HEK293T (cell line): ENCODE measurements at regions not wholly inside any gene's neighbourhood (a gene's known extent, or its start where the extent isn't known, plus 50 kb on each side); places are given as distances from the start of the nearest gene placed in this dataset.

ENCODE experiments used
- CTCF ChIA-PET: fragments of 350-600 bp; formaldehyde crosslinking; extraction: SDS; loops from one replicate; lab custom pipeline; 2021; ENCODE audit warnings: antibody characterized with exemption, inconsistent platforms; lab: Yijun Ruan, JAX
- POLR2A ChIA-PET: fragments of 350-600 bp; formaldehyde crosslinking; extraction: SDS; loops from one replicate; lab custom pipeline; 2020; ENCODE audit warnings: antibody characterized with exemption, inconsistent platforms; lab: Yijun Ruan, JAX
- DNase-seq: peaks from one replicate; pipeline ENCODE4 v3.0.0; 2012; ENCODE audit warnings: mixed read lengths; ENCODE audit errors: extremely low spot score
- ARNT ChIP-seq: fragments of 450-650 bp; IDR thresholded peaks from 2 replicates; pipeline ENCODE4 v1.6.1; 2017; ENCODE audit warnings: mild to moderate bottlenecking
- BHLHE40 ChIP-seq: fragments of 450-650 bp; IDR thresholded peaks from 2 replicates; pipeline ENCODE4 v1.6.1; 2016; ENCODE audit warnings: mild to moderate bottlenecking, moderate library complexity, borderline replicate concordance
- CTBP1 ChIP-seq: fragments of 450-650 bp; IDR thresholded peaks from 2 replicates; pipeline ENCODE4 v1.6.1; 2016; ENCODE audit warnings: borderline replicate concordance
- ELF4 ChIP-seq: fragments of 450-650 bp; IDR thresholded peaks from 2 replicates; pipeline ENCODE4 v1.6.1; 2017; ENCODE audit warnings: antibody characterized with exemption
- FOXA1 ChIP-seq: fragments of 450-650 bp; IDR thresholded peaks from 2 replicates; pipeline ENCODE4 v1.6.1; 2016; ENCODE audit warnings: mild to moderate bottlenecking
- FOXK2 ChIP-seq: fragments of 450-650 bp; IDR thresholded peaks from 2 replicates; pipeline ENCODE4 v1.6.1; 2016; ENCODE audit warnings: mild to moderate bottlenecking
- FOXM1 ChIP-seq: fragments of 450-650 bp; IDR thresholded peaks from 2 replicates; pipeline ENCODE4 v1.6.1; 2017; ENCODE audit warnings: mild to moderate bottlenecking, borderline replicate concordance
- HDGF ChIP-seq: fragments of 450-650 bp; IDR thresholded peaks from 2 replicates; pipeline ENCODE4 v1.6.1; 2017; ENCODE audit warnings: antibody characterized with exemption, borderline replicate concordance
- L3MBTL2 ChIP-seq: fragments of 450-650 bp; conservative IDR thresholded peaks from 2 replicates; pipeline ENCODE4 v1.6.1; 2016; ENCODE audit warnings: mild to moderate bottlenecking
- LEF1 ChIP-seq: fragments of 450-650 bp; IDR thresholded peaks from 2 replicates; pipeline ENCODE4 v1.6.1; 2017; ENCODE audit warnings: mild to moderate bottlenecking, borderline replicate concordance
- NFRKB ChIP-seq: fragments of 450-650 bp; IDR thresholded peaks from 2 replicates; pipeline ENCODE4 v1.6.1; 2016; ENCODE audit warnings: mild to moderate bottlenecking, moderate library complexity
- PKNOX1 ChIP-seq: fragments of 450-650 bp; IDR thresholded peaks from 2 replicates; pipeline ENCODE4 v1.6.1; 2016
- SP1 ChIP-seq: fragments of 450-650 bp; IDR thresholded peaks from 2 replicates; pipeline ENCODE4 v1.6.1; 2017
- SUZ12 ChIP-seq: fragments of 450-650 bp; IDR thresholded peaks from 2 replicates; pipeline ENCODE4 v1.6.1; 2016; ENCODE audit warnings: mild to moderate bottlenecking
- TARDBP ChIP-seq: fragments of 450-650 bp; IDR thresholded peaks from 2 replicates; pipeline ENCODE4 v1.6.1; 2016
- ZNF384 ChIP-seq: fragments of 450-650 bp; IDR thresholded peaks from 2 replicates; pipeline ENCODE4 v1.6.1; 2016

- TF ChIP-seq ZNF384 (no peak), LEF1 (no peak), ARNT (no peak), L3MBTL2 (no peak), ELF4 (no peak), HDGF (no peak), SUZ12 (no peak), FOXK2 (no peak), BHLHE40 (no peak), CTBP1 (no peak), PKNOX1 (no peak), SP1 (no peak), TARDBP (no peak), NFRKB (no peak), FOXA1 (no peak), FOXM1 (no peak)
- POLR2A ChIA-PET, result no interaction called here
- DNase-seq, result no peak
- CTCF ChIA-PET, result no interaction called here
These were observed 327.5 kb downstream of the CAAP1 start for GRCh38 chr9:26565118-26565517.

- POLR2A ChIA-PET, result no interaction called here
- DNase-seq, result no peak
- TF ChIP-seq CTBP1 (no peak), BHLHE40 (no peak), LEF1 (no peak), FOXM1 (no peak), FOXA1 (no peak), PKNOX1 (no peak), SUZ12 (no peak), TARDBP (no peak), L3MBTL2 (no peak), NFRKB (no peak), HDGF (no peak), FOXK2 (no peak), ZNF384 (no peak), SP1 (no peak), ARNT (no peak), ELF4 (no peak)
- CTCF ChIA-PET, result no interaction called here
These were observed 330.3 kb downstream of the CAAP1 start for GRCh38 chr9:26562338-26562737.

GRCh38 chr9:26561928-26562327, 330.7 kb downstream of the CAAP1 start:
- no peak for DNase-seq
- no peak for TF ChIP-seq SP1
- no peak for TF ChIP-seq TARDBP
- no peak for TF ChIP-seq LEF1
- TF ChIP-seq ZNF384, result no peak
- TF ChIP-seq PKNOX1, result no peak
- no peak for TF ChIP-seq ELF4
- no peak for TF ChIP-seq SUZ12
- no peak for TF ChIP-seq BHLHE40
- no peak for TF ChIP-seq FOXA1
- ChIA-PET POLR2A (no interaction called here), CTCF (no interaction called here)

GRCh38 chr9:26559506-26559905, 333.1 kb downstream of the CAAP1 start:
- CTCF ChIA-PET, result no interaction called here
- TF ChIP-seq NFRKB (no peak), HDGF (no peak), BHLHE40 (no peak)
- DNase-seq, result no peak
- POLR2A ChIA-PET, result no interaction called here

DNA sequence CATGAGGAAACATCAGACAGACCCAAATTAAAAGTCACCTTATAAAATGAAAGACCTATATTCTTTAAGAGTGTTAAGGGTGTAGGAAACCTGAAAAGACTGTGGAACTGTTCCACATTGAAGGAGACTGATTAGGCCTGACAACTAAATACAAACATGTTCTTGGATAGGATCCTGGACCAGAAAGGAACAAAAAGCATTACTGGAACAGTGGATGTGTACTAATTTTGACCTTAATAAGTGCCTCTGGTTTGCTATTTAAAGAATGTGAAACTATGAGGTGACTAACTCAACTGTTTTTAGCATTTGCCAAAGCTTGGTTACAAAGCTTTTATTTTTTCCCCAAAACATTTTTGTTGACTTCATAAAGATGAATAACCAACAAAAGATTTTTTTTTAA, 340.6 kb downstream of the CAAP1 start:
- no peak for DNase-seq
- TF ChIP-seq L3MBTL2 (no peak), FOXA1 (no peak), CTBP1 (no peak), FOXM1 (no peak), PKNOX1 (no peak), TARDBP (no peak)
- ChIA-PET POLR2A (no interaction called here), CTCF (no interaction called here)

- no peak for DNase-seq
- no peak for TF ChIP-seq SP1
- TF ChIP-seq ARNT, result no peak
- no peak for TF ChIP-seq NFRKB
- TF ChIP-seq ZNF384, result no peak
- TF ChIP-seq L3MBTL2, result no peak
- no peak for TF ChIP-seq FOXK2
- no peak for TF ChIP-seq HDGF
- TF ChIP-seq FOXM1, result no peak
- TF ChIP-seq CTBP1, result no peak
- no peak for TF ChIP-seq TARDBP
- TF ChIP-seq LEF1, result no peak
- TF ChIP-seq SUZ12, result no peak
- CTCF ChIA-PET, result no interaction called here
- POLR2A ChIA-PET, result no interaction called here
These were observed 341.2 kb downstream of the CAAP1 start for GRCh38 chr9:26551451-26551850.
